ENCODE measurements at regions not wholly inside any gene's neighbourhood (a gene's known extent, or its start where the extent isn't known, plus 50 kb on each side); places are given as distances from the start of the nearest gene placed in this dataset.

DNA sequence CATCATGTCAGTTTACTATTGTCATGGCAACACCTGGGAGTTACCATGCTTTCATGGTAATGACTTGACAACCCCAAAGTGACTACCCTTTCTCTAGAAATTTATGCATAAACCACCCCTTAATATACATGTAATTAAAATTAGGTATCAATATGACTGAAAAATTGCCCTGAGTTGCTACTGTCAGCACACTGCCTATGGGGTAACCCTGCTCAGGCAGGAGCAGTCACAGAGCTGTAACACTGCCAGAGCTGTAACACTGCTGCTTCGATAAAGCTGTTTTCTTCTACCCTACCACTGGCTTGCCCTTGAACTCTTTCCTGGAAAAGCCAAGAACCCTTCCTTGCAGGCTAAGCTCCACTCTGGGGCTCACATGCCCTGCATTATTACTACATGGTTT lies 95.5 kb upstream of the SYT4 start:
- no peak overlapping the region for H3K27ac ChIP-seq
- no peaks in the 10 kb centered on the region for H4K20me1 ChIP-seq (ENCODE audit: insufficient read depth)
- no peaks in the 10 kb centered on the region for H3K79me2 ChIP-seq (ENCODE audit: insufficient read depth, low read depth)
- H3K4me1 ChIP-seq (ENCODE audit: low read depth, poor library complexity, severe bottlenecking), result no peaks in the 10 kb centered on the region
- H2AFZ ChIP-seq (ENCODE audit: low read depth), result no peak overlapping the region
- H3K9ac ChIP-seq, result no peak overlapping the region
- H3K4me3 ChIP-seq (IDR thresholded peaks at IDR 0.05; ENCODE audit: insufficient read depth, low read depth, low read length), result no peak overlapping the region
- H3K36me3 ChIP-seq (ENCODE audit: insufficient read depth), result no peaks in the 10 kb centered on the region
- TF ChIP-seq, protein P1, sequence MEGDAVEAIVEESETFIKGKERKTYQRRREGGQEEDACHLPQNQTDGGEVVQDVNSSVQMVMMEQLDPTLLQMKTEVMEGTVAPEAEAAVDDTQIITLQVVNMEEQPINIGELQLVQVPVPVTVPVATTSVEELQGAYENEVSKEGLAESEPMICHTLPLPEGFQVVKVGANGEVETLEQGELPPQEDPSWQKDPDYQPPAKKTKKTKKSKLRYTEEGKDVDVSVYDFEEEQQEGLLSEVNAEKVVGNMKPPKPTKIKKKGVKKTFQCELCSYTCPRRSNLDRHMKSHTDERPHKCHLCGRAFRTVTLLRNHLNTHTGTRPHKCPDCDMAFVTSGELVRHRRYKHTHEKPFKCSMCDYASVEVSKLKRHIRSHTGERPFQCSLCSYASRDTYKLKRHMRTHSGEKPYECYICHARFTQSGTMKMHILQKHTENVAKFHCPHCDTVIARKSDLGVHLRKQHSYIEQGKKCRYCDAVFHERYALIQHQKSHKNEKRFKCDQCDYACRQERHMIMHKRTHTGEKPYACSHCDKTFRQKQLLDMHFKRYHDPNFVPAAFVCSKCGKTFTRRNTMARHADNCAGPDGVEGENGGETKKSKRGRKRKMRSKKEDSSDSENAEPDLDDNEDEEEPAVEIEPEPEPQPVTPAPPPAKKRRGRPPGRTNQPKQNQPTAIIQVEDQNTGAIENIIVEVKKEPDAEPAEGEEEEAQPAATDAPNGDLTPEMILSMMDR (conservative IDR thresholded peaks at IDR 0.05; ENCODE audit: low read depth, low read length), result no peak
- no peak overlapping the region for H3K4me2 ChIP-seq
- H3K27me3 ChIP-seq (ENCODE audit: insufficient read depth, low read depth), result no peaks in the 10 kb centered on the region

DNA sequence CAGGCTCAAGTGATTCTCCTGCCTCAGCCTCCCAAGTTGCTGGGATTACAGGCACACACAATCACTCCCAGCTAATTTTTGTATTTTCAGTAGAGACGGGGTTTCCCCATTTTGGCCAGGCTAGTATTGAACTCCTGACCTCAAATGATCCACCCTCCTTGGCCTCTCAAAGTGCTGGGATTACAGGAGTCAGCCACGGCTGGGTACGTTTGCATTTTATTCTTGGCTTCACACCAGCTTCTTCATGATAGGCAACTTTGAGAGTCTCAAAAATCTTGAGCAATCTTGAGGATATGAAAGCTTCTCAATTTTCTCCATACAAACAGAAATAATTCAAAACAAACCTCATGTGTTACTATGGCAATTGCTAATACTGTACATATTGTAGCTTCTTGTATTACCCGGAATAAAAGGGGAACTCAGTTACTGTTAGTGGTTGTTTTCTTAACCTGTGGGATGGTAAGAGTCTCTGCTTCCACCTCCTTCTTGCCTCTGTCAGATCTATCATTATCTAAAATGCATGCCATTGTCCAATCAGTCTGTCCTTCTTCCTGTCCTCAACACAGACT lies 102.9 kb upstream of the SYT4 start:
- Histone ChIP-seq H3K27ac (no peak overlapping the region), H3K36me3 (ENCODE audit: insufficient read depth) (no peaks in the 10 kb centered on the region), H3K9ac (no peak overlapping the region), H4K20me1 (ENCODE audit: insufficient read depth) (no peaks in the 10 kb centered on the region), H3K4me3 (IDR thresholded peaks at IDR 0.05; ENCODE audit: insufficient read depth, low read depth, low read length) (no peak overlapping the region), H3K4me1 (ENCODE audit: low read depth, poor library complexity, severe bottlenecking) (no peaks in the 10 kb centered on the region), H2AFZ (ENCODE audit: low read depth) (no peak overlapping the region), H3K79me2 (ENCODE audit: insufficient read depth, low read depth) (no peaks in the 10 kb centered on the region), H3K27me3 (ENCODE audit: insufficient read depth, low read depth) (no peaks in the 10 kb centered on the region), H3K4me2 (no peak overlapping the region)
- TF ChIP-seq, protein P1 (conservative IDR thresholded peaks at IDR 0.05; ENCODE audit: low read depth, low read length), result no peak

DNA sequence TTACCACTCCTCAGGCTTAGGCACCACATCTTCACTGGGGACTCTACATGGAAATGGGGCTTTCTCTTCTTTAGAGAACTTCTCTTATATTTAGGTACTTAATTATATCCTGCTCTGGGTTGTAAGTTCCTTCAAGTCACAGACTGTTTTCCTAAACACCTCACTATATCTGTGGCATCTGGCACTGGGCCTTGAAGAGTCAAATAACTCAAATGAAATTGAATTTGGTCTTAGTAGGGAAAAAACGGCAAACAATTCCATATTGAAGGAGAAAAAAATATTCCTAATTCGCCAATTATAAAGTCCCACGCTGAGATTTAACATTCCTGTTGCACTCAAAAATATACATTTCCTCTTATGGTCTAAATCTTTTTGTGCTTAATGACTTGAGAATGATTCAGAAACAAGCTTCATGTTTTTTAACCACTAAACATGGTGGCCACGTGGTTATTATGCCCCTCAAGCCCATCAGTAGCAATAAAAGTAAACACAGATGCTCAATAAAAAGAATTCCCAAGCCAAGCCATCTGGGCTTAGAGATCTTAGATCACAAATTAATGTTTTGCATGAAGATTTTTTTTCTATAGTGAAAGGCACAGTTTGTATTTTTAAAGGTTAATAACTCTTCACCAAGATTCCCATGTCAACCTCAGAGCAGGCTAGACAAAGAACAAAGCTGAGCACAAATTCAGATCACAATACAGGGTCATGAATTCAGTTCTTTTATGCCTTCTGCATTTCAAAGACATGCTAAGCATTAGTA lies 105.5 kb upstream of the SYT4 start:
- TF ChIP-seq, protein P1 (conservative IDR thresholded peaks at IDR 0.05; ENCODE audit: low read depth, low read length), result no peak
- no peaks in the 10 kb centered on the region for H3K79me2 ChIP-seq (ENCODE audit: insufficient read depth, low read depth)
- no peak overlapping the region for H3K4me3 ChIP-seq (IDR thresholded peaks at IDR 0.05; ENCODE audit: insufficient read depth, low read depth, low read length)
- no peak overlapping the region for H2AFZ ChIP-seq (ENCODE audit: low read depth)
- no peaks in the 10 kb centered on the region for H3K27me3 ChIP-seq (ENCODE audit: insufficient read depth, low read depth)
- H3K9ac ChIP-seq, result no peak overlapping the region
- no peak overlapping the region for H3K27ac ChIP-seq
- no peaks in the 10 kb centered on the region for H4K20me1 ChIP-seq (ENCODE audit: insufficient read depth)
- H3K4me1 ChIP-seq (ENCODE audit: low read depth, poor library complexity, severe bottlenecking), result no peaks in the 10 kb centered on the region
- no peaks in the 10 kb centered on the region for H3K36me3 ChIP-seq (ENCODE audit: insufficient read depth)
- H3K4me2 ChIP-seq, result no peak overlapping the region

DNA sequence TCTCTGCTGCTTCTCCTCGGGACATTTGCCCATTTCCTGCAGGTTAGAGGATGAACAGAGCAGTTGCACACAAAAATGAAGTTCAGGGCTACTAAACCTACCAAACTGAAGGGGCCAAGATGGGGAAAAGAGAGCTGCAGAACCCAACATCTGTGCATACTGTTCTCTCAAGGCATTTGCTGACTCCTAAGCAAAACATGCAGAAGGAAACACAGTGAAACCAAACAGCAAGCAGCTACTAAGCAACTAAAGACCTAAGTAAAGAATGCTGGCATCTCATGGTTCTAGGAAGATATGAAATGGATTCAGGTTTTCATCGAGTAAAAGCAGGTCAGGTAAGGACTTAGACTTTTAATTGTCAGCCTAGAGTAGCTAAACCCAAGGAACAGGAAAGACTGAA lies 111.9 kb upstream of the SYT4 start:
- peaks cover 60% of the 10 kb centered on the region for H3K4me1 ChIP-seq (ENCODE audit: low read depth, poor library complexity, severe bottlenecking)
- H3K4me2 ChIP-seq, result peak overlapping the region; percentile 86
- no peaks in the 10 kb centered on the region for H3K36me3 ChIP-seq (ENCODE audit: insufficient read depth)
- no peaks in the 10 kb centered on the region for H3K27me3 ChIP-seq (ENCODE audit: insufficient read depth, low read depth)
- H4K20me1 ChIP-seq (ENCODE audit: insufficient read depth), result no peaks in the 10 kb centered on the region
- H3K79me2 ChIP-seq (ENCODE audit: insufficient read depth, low read depth), result no peaks in the 10 kb centered on the region
- TF ChIP-seq, protein P1 (conservative IDR thresholded peaks at IDR 0.05; ENCODE audit: low read depth, low read length), result no peak
- peak overlapping the region; percentile 38; the same call in 1 of the 2 replicates for H3K9ac ChIP-seq
- peak overlapping the region; percentile 63; the same call in 1 of the 2 replicates for H2AFZ ChIP-seq (ENCODE audit: low read depth)
- H3K27ac ChIP-seq, result peak overlapping the region; percentile 72
- no peak overlapping the region for H3K4me3 ChIP-seq (IDR thresholded peaks at IDR 0.05; ENCODE audit: insufficient read depth, low read depth, low read length)

All from KMS-11 (cell line).